ENCODE measurements at regions not wholly inside any gene's neighbourhood (a gene's known extent, or its start where the extent isn't known, plus 50 kb on each side); places are given as distances from the start of the nearest gene placed in this dataset.

DNA sequence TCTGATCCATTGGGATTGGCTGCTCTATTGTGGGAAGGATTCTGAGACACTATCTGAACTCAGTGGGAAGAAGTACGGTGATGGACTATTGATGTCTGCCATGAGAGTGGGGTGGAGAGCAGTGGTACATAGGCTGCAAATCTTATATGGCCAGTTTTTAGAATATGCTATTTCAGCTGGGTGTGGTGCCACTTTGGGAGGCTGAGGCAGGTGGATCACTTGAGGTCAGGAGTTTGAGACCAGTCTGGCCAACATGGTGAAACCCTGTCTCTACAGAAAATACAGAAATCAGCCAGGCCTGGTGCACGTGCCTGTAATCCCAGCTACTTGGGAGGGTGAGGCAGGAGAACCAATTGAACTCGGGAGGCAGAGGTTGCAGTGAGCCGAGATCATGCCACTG is 505.9 kb downstream of the MED13L start:
- TF ChIP-seq, protein P1, sequence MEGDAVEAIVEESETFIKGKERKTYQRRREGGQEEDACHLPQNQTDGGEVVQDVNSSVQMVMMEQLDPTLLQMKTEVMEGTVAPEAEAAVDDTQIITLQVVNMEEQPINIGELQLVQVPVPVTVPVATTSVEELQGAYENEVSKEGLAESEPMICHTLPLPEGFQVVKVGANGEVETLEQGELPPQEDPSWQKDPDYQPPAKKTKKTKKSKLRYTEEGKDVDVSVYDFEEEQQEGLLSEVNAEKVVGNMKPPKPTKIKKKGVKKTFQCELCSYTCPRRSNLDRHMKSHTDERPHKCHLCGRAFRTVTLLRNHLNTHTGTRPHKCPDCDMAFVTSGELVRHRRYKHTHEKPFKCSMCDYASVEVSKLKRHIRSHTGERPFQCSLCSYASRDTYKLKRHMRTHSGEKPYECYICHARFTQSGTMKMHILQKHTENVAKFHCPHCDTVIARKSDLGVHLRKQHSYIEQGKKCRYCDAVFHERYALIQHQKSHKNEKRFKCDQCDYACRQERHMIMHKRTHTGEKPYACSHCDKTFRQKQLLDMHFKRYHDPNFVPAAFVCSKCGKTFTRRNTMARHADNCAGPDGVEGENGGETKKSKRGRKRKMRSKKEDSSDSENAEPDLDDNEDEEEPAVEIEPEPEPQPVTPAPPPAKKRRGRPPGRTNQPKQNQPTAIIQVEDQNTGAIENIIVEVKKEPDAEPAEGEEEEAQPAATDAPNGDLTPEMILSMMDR (IDR thresholded peaks at IDR 0.05): no peak
- no peak for TF ChIP-seq POLR2A (IDR thresholded peaks at IDR 0.05)

Data from lower leg skin (tissue), 3 donors.